H1 (cell line): ENCODE measurements at regions not wholly inside any gene's neighbourhood (a gene's known extent, or its start where the extent isn't known, plus 50 kb on each side); places are given as distances from the start of the nearest gene placed in this dataset.

Experiments used
- ASH2L ChIP-seq: fragments of 200-600, 300-600 bp; sonication (generic); IDR thresholded peaks from one replicate; pipeline ENCODE4 v1.7.1; 2017; ENCODE audit warnings: low read length
- CHD7 ChIP-seq: fragments of 300-600 bp; sonication (generic); IDR thresholded peaks from 2 replicates; pipeline ENCODE4 v1.7.1; 2012; ENCODE audit warnings: low read length, moderate library complexity, mild to moderate bottlenecking, inconsistent platforms; ENCODE audit not compliant: insufficient replicate concordance
- FOSL1 ChIP-seq: IDR thresholded peaks from 2 replicates; pipeline ENCODE4 v1.6.1; 2011; ENCODE audit warnings: mild to moderate bottlenecking, low read depth, low read length, moderate library complexity; ENCODE audit not compliant: insufficient read depth
- PHF8 ChIP-seq: fragments of 200-600 bp; sonication (generic); conservative IDR thresholded peaks from 2 replicates; pipeline ENCODE4 v1.7.1; 2012; ENCODE audit warnings: low read depth, mild to moderate bottlenecking, inconsistent platforms, low read length, moderate library complexity
- POU5F1 ChIP-seq: IDR thresholded peaks from 2 replicates; pipeline ENCODE4 v1.6.1; 2011; ENCODE audit warnings: low read depth, mild to moderate bottlenecking, low read length, moderate library complexity
- RBBP5 ChIP-seq: IDR thresholded peaks from 2 replicates; pipeline ENCODE4 v1.7.1; 2012; ENCODE audit warnings: low read depth, mild to moderate bottlenecking, inconsistent platforms, low read length, moderate library complexity, borderline replicate concordance
- TAF7 ChIP-seq: optimal IDR thresholded peaks from 2 replicates; pipeline ENCODE3; 2011; ENCODE audit warnings: low read depth, mild to moderate bottlenecking, inconsistent platforms, low read length, moderate library complexity, borderline replicate concordance
- ZNF274 ChIP-seq: IDR thresholded peaks from 2 replicates; pipeline ENCODE4 v1.7.0; 2012; ENCODE audit warnings: low read length, borderline replicate concordance; ENCODE audit errors: extremely low read depth

DNA sequence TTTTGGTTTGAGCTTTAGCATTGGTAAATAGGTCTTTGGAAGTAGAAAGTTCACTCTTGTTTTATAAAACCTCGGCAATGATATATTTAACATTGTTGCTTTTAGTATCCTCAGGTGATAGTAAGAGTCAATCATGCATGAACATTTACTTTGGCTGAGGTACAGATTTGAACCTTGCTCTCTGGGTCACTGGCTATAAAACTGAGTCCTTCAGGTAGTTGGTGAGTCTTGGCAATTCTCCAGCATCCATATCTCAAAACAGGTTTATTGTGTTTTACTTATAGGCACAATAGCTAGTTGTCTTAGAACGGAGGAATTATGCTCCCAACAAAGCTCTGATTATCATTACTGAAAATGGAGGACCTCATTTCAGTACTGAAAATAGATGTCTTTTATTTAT, 75.1 kb downstream of the MAT2B start (continued):
- TF ChIP-seq POU5F1 (no peak), CHD7 (no peak), ASH2L (no peak), RBBP5 (no peak), FOSL1 (no peak), PHF8 (no peak), ZNF274 (no peak), TAF7 (no peak)
- TF ChIP-seq, all 59 proteins: peak for 0
